ENCODE measurements at regions not wholly inside any gene's neighbourhood (a gene's known extent, or its start where the extent isn't known, plus 50 kb on each side); places are given as distances from the start of the nearest gene placed in this dataset.
"Not testable (repeated sequence)": the region's sequence is repeated elsewhere in the genome, so short reads cannot be mapped to it uniquely, and the experiment has no call there.

GRCh38 chr10:52992567-52992966 lies 220.0 kb upstream of the MBL2 start:
- no peak for DNase-seq

- DNase-seq, result no peak
These were observed 216.3 kb upstream of the MBL2 start for GRCh38 chr10:52988923-52989322.

GRCh38 chr10:52986125-52986524 lies 213.5 kb upstream of the MBL2 start:
- DNase-seq, result no peak

GRCh38 chr10:52984169-52984568 lies 211.6 kb upstream of the MBL2 start:
- DNase-seq, result no peak

- no peak for DNase-seq
These were observed 206.9 kb upstream of the MBL2 start for GRCh38 chr10:52979295-52979990.

- no peak for DNase-seq
These were observed 205.0 kb upstream of the MBL2 start for GRCh38 chr10:52977581-52977980.

- DNase-seq, result no peak
These were observed 195.5 kb upstream of the MBL2 start for GRCh38 chr10:52967806-52968795.

- no peak for DNase-seq
These were observed 194.3 kb upstream of the MBL2 start for GRCh38 chr10:52966904-52967303.

- DNase-seq, result no peak
These were observed 193.4 kb upstream of the MBL2 start for GRCh38 chr10:52965938-52966401.

GRCh38 chr10:52965509-52965908 lies 192.9 kb upstream of the MBL2 start:
- DNase-seq, result no peak

GRCh38 chr10:52961323-52961722 lies 188.7 kb upstream of the MBL2 start:
- DNase-seq, result no peak

- DNase-seq, result no peak
These were observed 187.2 kb upstream of the MBL2 start for GRCh38 chr10:52959810-52960209.

GRCh38 chr10:52956861-52957260 lies 184.3 kb upstream of the MBL2 start:
- no peak for DNase-seq

- DNase-seq, result no peak
These were observed 183.9 kb upstream of the MBL2 start for GRCh38 chr10:52956461-52956860.

GRCh38 chr10:52955337-52955736 lies 182.8 kb upstream of the MBL2 start:
- DNase-seq, result no peak

GRCh38 chr10:52954407-52954806 lies 181.8 kb upstream of the MBL2 start:
- DNase-seq, result no peak

- no peak for DNase-seq
These were observed 179.9 kb upstream of the MBL2 start for GRCh38 chr10:52952391-52953055.

- DNase-seq, result no peak
These were observed 179.2 kb upstream of the MBL2 start for GRCh38 chr10:52951824-52952223.

- DNase-seq, result no peak
These were observed 178.0 kb upstream of the MBL2 start for GRCh38 chr10:52950578-52950977.

- no peak for DNase-seq
These were observed 177.3 kb upstream of the MBL2 start for GRCh38 chr10:52949899-52950298.

GRCh38 chr10:52946486-52946885 lies 173.9 kb upstream of the MBL2 start:
- no peak for DNase-seq

GRCh38 chr10:52945521-52945920 lies 172.9 kb upstream of the MBL2 start:
- not testable (repeated sequence) for DNase-seq

GRCh38 chr10:52940921-52941320 lies 168.3 kb upstream of the MBL2 start:
- no peak for DNase-seq

Measured in right forelimb (tissue), 1 donor.